ENCODE measurements at regions not wholly inside any gene's neighbourhood (a gene's known extent, or its start where the extent isn't known, plus 50 kb on each side); places are given as distances from the start of the nearest gene placed in this dataset.

DNA sequence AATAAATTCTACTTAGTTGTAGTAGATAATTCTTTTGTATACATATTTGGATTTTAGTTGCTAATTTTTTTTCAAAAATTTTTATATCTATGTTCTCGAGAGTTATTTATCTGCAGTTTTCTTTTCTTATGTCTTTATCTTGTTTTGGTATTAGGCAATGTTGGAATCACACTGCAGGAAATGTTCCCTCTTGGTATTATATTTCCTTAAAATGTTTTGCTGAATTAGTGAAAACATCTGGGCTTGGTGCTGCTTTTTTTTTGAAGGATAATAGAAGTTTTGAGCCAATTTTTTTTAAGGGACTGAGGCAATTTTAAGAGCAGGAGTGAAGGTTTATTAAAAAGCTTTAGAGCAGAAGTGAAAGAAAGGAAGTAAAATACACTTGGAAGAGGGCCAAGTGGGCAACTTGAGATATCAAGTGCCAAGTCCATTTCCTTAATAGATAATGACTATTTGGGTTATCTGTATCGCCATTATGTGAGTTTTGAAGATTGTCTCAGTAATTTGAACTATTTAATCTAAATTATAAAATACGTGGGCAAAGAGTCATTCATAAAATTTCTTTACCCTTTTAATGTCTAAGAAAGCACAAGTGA, 1390.1 kb upstream of the CDH8 start:
- TF ChIP-seq, protein P1, sequence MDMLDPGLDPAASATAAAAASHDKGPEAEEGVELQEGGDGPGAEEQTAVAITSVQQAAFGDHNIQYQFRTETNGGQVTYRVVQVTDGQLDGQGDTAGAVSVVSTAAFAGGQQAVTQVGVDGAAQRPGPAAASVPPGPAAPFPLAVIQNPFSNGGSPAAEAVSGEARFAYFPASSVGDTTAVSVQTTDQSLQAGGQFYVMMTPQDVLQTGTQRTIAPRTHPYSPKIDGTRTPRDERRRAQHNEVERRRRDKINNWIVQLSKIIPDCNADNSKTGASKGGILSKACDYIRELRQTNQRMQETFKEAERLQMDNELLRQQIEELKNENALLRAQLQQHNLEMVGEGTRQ (IDR thresholded peaks at IDR 0.05; ENCODE audit: borderline replicate concordance, low read depth, low read length) = no peak
- TF ChIP-seq MTA2 (IDR thresholded peaks at IDR 0.05; ENCODE audit: low read depth) (no peak), RCOR1 (conservative IDR thresholded peaks at IDR 0.05; ENCODE audit: low read depth, low read length) (no peak), CTCF (IDR thresholded peaks at IDR 0.05 in 2 of 3, conservative IDR thresholded peaks at IDR 0.05 in 1 of 3; ENCODE audit: control insufficient read depth in 2 of 3, extremely low read depth in 1 of 3, insufficient read depth in 1 of 3, low read depth in 3 of 3, low read length in 3 of 3) (no peak), RBBP5 (conservative IDR thresholded peaks at IDR 0.05) (no peak), EZH2 (IDR thresholded peaks at IDR 0.05; ENCODE audit: borderline replicate concordance, control insufficient read depth, low read depth, low read length) (no peak), PAX8 (IDR thresholded peaks at IDR 0.05) (no peak), E2F8 (IDR thresholded peaks at IDR 0.05; ENCODE audit: low read depth, partially characterized antibody) (no peak), ZBTB11 (CRISPR knock-in tag; IDR thresholded peaks at IDR 0.05) (no peak)
